ENCODE measurements at regions not wholly inside any gene's neighbourhood (a gene's known extent, or its start where the extent isn't known, plus 50 kb on each side); places are given as distances from the start of the nearest gene placed in this dataset.

DNA sequence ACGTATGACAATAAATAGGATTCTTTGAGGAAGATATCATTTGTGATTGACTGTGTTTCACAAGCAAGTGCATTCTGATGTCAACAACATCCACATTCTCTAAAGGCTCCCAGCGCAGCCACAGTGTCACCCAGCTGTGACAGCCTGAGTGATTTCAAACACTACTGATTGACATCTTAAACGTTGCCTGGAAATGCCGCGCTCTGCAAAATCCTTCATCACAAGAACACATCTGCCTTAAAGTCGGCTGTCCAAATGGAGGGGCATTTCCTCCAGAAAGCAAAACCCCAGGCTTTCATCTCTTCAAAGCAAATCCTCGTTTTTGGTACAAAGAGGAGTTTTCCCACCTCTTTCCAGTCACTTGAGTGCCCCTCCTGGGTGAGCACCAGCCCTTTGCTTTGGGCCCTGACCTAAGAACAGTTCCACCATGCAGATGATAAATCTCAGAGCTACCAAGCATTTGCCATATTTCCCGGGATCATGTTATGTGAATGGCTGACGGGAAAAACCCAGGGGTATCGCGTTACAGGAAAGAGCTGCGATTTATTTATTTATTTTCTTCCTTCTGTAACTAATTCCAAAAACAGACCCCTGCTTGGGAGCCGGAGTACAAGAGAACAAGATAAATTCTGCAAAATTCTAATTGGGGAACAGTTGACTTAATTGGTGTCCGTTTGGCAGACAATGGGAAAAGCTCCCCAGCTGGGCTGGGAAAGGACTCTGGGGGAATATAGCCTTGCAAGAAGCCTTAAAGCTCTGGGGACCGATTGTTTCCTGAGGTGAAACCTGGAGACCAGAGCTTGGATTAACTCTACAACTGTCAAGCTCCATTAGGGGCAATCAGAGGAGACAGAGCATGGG is 703.8 kb upstream of the NR2F2 start:
- TF ChIP-seq, protein P1, sequence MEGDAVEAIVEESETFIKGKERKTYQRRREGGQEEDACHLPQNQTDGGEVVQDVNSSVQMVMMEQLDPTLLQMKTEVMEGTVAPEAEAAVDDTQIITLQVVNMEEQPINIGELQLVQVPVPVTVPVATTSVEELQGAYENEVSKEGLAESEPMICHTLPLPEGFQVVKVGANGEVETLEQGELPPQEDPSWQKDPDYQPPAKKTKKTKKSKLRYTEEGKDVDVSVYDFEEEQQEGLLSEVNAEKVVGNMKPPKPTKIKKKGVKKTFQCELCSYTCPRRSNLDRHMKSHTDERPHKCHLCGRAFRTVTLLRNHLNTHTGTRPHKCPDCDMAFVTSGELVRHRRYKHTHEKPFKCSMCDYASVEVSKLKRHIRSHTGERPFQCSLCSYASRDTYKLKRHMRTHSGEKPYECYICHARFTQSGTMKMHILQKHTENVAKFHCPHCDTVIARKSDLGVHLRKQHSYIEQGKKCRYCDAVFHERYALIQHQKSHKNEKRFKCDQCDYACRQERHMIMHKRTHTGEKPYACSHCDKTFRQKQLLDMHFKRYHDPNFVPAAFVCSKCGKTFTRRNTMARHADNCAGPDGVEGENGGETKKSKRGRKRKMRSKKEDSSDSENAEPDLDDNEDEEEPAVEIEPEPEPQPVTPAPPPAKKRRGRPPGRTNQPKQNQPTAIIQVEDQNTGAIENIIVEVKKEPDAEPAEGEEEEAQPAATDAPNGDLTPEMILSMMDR (IDR thresholded peaks at IDR 0.05) = no peak
- TF ChIP-seq POLR2AphosphoS5 (IDR thresholded peaks at IDR 0.05) = no peak
- TF ChIP-seq POLR2A (IDR thresholded peaks at IDR 0.05) = no peak
- no peak for TF ChIP-seq EP300 (IDR thresholded peaks at IDR 0.05)

Data from suprapubic skin (tissue), 4 donors.